ENCODE measurements at regions not wholly inside any gene's neighbourhood (a gene's known extent, or its start where the extent isn't known, plus 50 kb on each side); places are given as distances from the start of the nearest gene placed in this dataset.

GRCh38 chr2:88826399-88826798 is 134.9 kb downstream of the RPIA start (continued):
- TF ChIP-seq IRF2 (CRISPR knock-in tag; IDR thresholded peaks at IDR 0.05; ENCODE audit: borderline replicate concordance, low read depth) (no peak), ZNF232 (CRISPR knock-in tag; IDR thresholded peaks at IDR 0.05) (no peak), ZNF121 (CRISPR knock-in tag; IDR thresholded peaks at IDR 0.05) (no peak), GRHL2 (CRISPR knock-in tag; IDR thresholded peaks at IDR 0.05; ENCODE audit: insufficient replicate concordance, severe bottlenecking) (no peak)

- H3K27ac Mint-ChIP-seq, result no peak overlapping the region
- TF ChIP-seq GABPB1 (CRISPR knock-in tag; IDR thresholded peaks at IDR 0.05) (no peak), HMGA2 (CRISPR knock-in tag; IDR thresholded peaks at IDR 0.05) (no peak), FOXJ3 (CRISPR knock-in tag; IDR thresholded peaks at IDR 0.05; ENCODE audit: borderline replicate concordance) (no peak), FOXP1 (CRISPR knock-in tag; IDR thresholded peaks at IDR 0.05; ENCODE audit: borderline replicate concordance) (no peak), KAT7 (CRISPR knock-in tag; IDR thresholded peaks at IDR 0.05; ENCODE audit: borderline replicate concordance) (no peak)
- H3K4me3 Mint-ChIP-seq, result no peak overlapping the region
- DNase-seq (ENCODE audit: low spot score) (no peak), ATAC-seq (no peak)
- H3K36me3 Mint-ChIP-seq, result peaks cover under 1% of the 10 kb centered on the region; the same call in 1 of the 2 replicates
- H3K27me3 Mint-ChIP-seq (ENCODE audit: low read depth), result no peaks in the 10 kb centered on the region; the same call in 1 of the 2 replicates
- CTCF ChIA-PET, result no interaction called here
- no peaks in the 10 kb centered on the region for H3K4me1 Mint-ChIP-seq
- POLR2A ChIA-PET, result no interaction called here
- H3K9me3 Mint-ChIP-seq, result peaks cover 11% of the 10 kb centered on the region
Measured at GRCh38 chr2:88827821-88828220, 136.3 kb downstream of the RPIA start.

GRCh38 chr2:88828397-88829137 is 137.1 kb downstream of the RPIA start:
- Mint-ChIP-seq H3K36me3 (no peaks in the 10 kb centered on the region), H3K4me3 (no peak overlapping the region), H3K9me3 (peaks cover 11% of the 10 kb centered on the region), H3K27ac (no peak overlapping the region), H3K27me3 (ENCODE audit: low read depth) (no peaks in the 10 kb centered on the region; the same call in 1 of the 2 replicates), H3K4me1 (no peaks in the 10 kb centered on the region)
- DNase-seq (ENCODE audit: low spot score) (no peak), ATAC-seq (no peak)
- CTCF ChIA-PET, result interaction anchor here (0.7 to 1.1 kb wide), 2 partner anchors 36 to 52 kb away, joined by 3 read pairs; no protein-coding TSS in a partner anchor
- TF ChIP-seq RORB (CRISPR knock-in tag; IDR thresholded peaks at IDR 0.05) (no peak), KAT7 (CRISPR knock-in tag; IDR thresholded peaks at IDR 0.05; ENCODE audit: borderline replicate concordance) (no peak), ZNF232 (CRISPR knock-in tag; IDR thresholded peaks at IDR 0.05) (no peak), SMAD4 (CRISPR knock-in tag; IDR thresholded peaks at IDR 0.05) (no peak), AR (CRISPR knock-in tag; IDR thresholded peaks at IDR 0.05) (no peak), NFYB (CRISPR knock-in tag; conservative IDR thresholded peaks at IDR 0.05; ENCODE audit: low read depth) (no peak), NR3C1 (CRISPR knock-in tag; conservative IDR thresholded peaks at IDR 0.05; ENCODE audit: low read depth) (no peak), PREB (CRISPR knock-in tag; IDR thresholded peaks at IDR 0.05; ENCODE audit: borderline replicate concordance) (no peak), FOXK1 (CRISPR knock-in tag; IDR thresholded peaks at IDR 0.05) (no peak), NR2C2 (CRISPR knock-in tag; IDR thresholded peaks at IDR 0.05) (no peak), FOXP1 (CRISPR knock-in tag; IDR thresholded peaks at IDR 0.05; ENCODE audit: borderline replicate concordance) (no peak), ATF6 (CRISPR knock-in tag; IDR thresholded peaks at IDR 0.05) (no peak), E2F4 (CRISPR knock-in tag; IDR thresholded peaks at IDR 0.05; ENCODE audit: borderline replicate concordance, low read depth) (no peak), ZNF396 (CRISPR knock-in tag; IDR thresholded peaks at IDR 0.05; ENCODE audit: borderline replicate concordance) (no peak), GABPB1 (CRISPR knock-in tag; IDR thresholded peaks at IDR 0.05) (no peak)
- TF ChIP-seq, protein P1, sequence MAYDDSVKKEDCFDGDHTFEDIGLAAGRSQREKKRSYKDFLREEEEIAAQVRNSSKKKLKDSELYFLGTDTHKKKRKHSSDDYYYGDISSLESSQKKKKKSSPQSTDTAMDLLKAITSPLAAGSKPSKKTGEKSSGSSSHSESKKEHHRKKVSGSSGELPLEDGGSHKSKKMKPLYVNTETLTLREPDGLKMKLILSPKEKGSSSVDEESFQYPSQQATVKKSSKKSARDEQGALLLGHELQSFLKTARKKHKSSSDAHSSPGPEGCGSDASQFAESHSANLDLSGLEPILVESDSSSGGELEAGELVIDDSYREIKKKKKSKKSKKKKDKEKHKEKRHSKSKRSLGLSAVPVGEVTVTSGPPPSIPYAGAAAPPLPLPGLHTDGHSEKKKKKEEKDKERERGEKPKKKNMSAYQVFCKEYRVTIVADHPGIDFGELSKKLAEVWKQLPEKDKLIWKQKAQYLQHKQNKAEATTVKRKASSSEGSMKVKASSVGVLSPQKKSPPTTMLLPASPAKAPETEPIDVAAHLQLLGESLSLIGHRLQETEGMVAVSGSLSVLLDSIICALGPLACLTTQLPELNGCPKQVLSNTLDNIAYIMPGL (CRISPR knock-in tag; IDR thresholded peaks at IDR 0.05), result no peak
- POLR2A ChIA-PET, result no interaction called here
